Progenitor cell of endocrine pancreas (in vitro differentiated cells): ENCODE measurements at regions not wholly inside any gene's neighbourhood (a gene's known extent, or its start where the extent isn't known, plus 50 kb on each side); places are given as distances from the start of the nearest gene placed in this dataset.
A peak's percentile ranks its signal among the peaks of the same experiment; 100 is the strongest.

Experiments used
- DNase-seq: peaks from one replicate; pipeline ENCODE4 v3.0.0; 2021; ENCODE audit warnings: low spot score; ENCODE audit not compliant: unreplicated experiment
- H3K27ac Mint-ChIP-seq: 2 replicates; pipeline ENCODE4 v1.8.0; 2021; ENCODE audit warnings: mild to moderate bottlenecking, moderate library complexity, mixed read lengths
- H3K27me3 Mint-ChIP-seq: 2 replicates; pipeline ENCODE4 v1.8.0; 2021; ENCODE audit warnings: mixed read lengths
- H3K36me3 Mint-ChIP-seq: 2 replicates; pipeline ENCODE4 v1.8.0; 2022; ENCODE audit warnings: mixed read lengths; ENCODE audit not compliant: insufficient read depth
- H3K4me1 Mint-ChIP-seq: 2 replicates; pipeline ENCODE4 v1.8.0; 2021; ENCODE audit warnings: low read depth, mixed read lengths
- H3K4me3 Mint-ChIP-seq: 2 replicates; pipeline ENCODE4 v1.8.0; 2021; ENCODE audit warnings: low read depth, mild to moderate bottlenecking, moderate library complexity, mixed read lengths
- H3K9me3 Mint-ChIP-seq: 2 replicates; pipeline ENCODE4 v1.8.0; 2021; ENCODE audit warnings: low read depth, mixed read lengths
- CTCF ChIP-seq: fragments of 200-600 bp; sonication (generic); IDR thresholded peaks from one replicate; pipeline ENCODE4 v1.5.0; 2021; ENCODE audit warnings: antibody characterized with exemption, mild to moderate bottlenecking; ENCODE audit not compliant: unreplicated experiment

- no peak for TF ChIP-seq CTCF
- Mint-ChIP-seq H3K27ac (no peak overlapping the region), H3K36me3 (peaks cover 2% of the 10 kb centered on the region), H3K27me3 (no peaks in the 10 kb centered on the region), H3K9me3 (peaks cover 25% of the 10 kb centered on the region), H3K4me1 (peaks cover 6% of the 10 kb centered on the region), H3K4me3 (no peak overlapping the region)
- DNase-seq = no peak
These were observed 339.0 kb upstream of the CTNND2 start for GRCh38 chr5:12242950-12243888.

GRCh38 chr5:12237837-12238575 lies 333.8 kb upstream of the CTNND2 start:
- peaks cover 16% of the 10 kb centered on the region for H3K36me3 Mint-ChIP-seq
- H3K27me3 Mint-ChIP-seq = no peaks in the 10 kb centered on the region
- peak overlapping the region; percentile 77 for H3K27ac Mint-ChIP-seq
- TF ChIP-seq CTCF = no peak
- H3K4me3 Mint-ChIP-seq = peak overlapping the region; percentile 28
- peaks cover 16% of the 10 kb centered on the region for H3K9me3 Mint-ChIP-seq
- no peak for DNase-seq
- H3K4me1 Mint-ChIP-seq = peaks cover 22% of the 10 kb centered on the region

- TF ChIP-seq CTCF = no peak
- no peak for DNase-seq
- Mint-ChIP-seq H3K9me3 (peaks cover 27% of the 10 kb centered on the region), H3K4me3 (no peak overlapping the region), H3K4me1 (peaks cover 1% of the 10 kb centered on the region), H3K36me3 (peaks cover 13% of the 10 kb centered on the region), H3K27me3 (no peaks in the 10 kb centered on the region), H3K27ac (no peak overlapping the region)
These were observed 326.4 kb upstream of the CTNND2 start for GRCh38 chr5:12230659-12231058.

GRCh38 chr5:12217039-12217438 lies 312.8 kb upstream of the CTNND2 start:
- Mint-ChIP-seq H3K4me3 (no peak overlapping the region), H3K4me1 (no peaks in the 10 kb centered on the region), H3K27ac (no peak overlapping the region), H3K27me3 (no peaks in the 10 kb centered on the region), H3K36me3 (peaks cover 2% of the 10 kb centered on the region), H3K9me3 (peaks cover 31% of the 10 kb centered on the region)
- DNase-seq = no peak
- no peak for TF ChIP-seq CTCF

GRCh38 chr5:12214267-12215015 lies 310.2 kb upstream of the CTNND2 start:
- no peak for DNase-seq
- H3K27ac Mint-ChIP-seq = no peak overlapping the region
- no peaks in the 10 kb centered on the region for H3K4me1 Mint-ChIP-seq
- no peaks in the 10 kb centered on the region for H3K27me3 Mint-ChIP-seq
- H3K4me3 Mint-ChIP-seq = no peak overlapping the region
- no peaks in the 10 kb centered on the region for H3K36me3 Mint-ChIP-seq
- no peak for TF ChIP-seq CTCF
- H3K9me3 Mint-ChIP-seq = peaks cover 11% of the 10 kb centered on the region
